Left ventricle myocardium inferior (tissue), 1 donor: ENCODE measurements at regions not wholly inside any gene's neighbourhood (a gene's known extent, or its start where the extent isn't known, plus 50 kb on each side); places are given as distances from the start of the nearest gene placed in this dataset.

Experiments
- DNase-seq: peaks from one replicate; pipeline ENCODE4 v3.0.0-alpha.2; 2020
- H3K27ac ChIP-seq: fragments of 200-600 bp; replicated peaks from 2 replicates; pipeline ENCODE4 v1.8.0; 2021
- H3K27me3 ChIP-seq: fragments of 200-600 bp; 2 replicates; pipeline ENCODE4 v1.8.0; 2021; ENCODE audit warnings: low read depth
- H3K36me3 ChIP-seq: fragments of 200-600 bp; 2 replicates; pipeline ENCODE4 v1.8.0; 2021
- H3K4me1 ChIP-seq: fragments of 200-600 bp; 2 replicates; pipeline ENCODE4 v1.8.0; 2021
- H3K4me3 ChIP-seq: fragments of 200-600 bp; 2 replicates; pipeline ENCODE4 v1.8.0; 2021; ENCODE audit warnings: mild to moderate bottlenecking, moderate library complexity
- H3K9me3 ChIP-seq: fragments of 200-600 bp; replicated peaks from 2 replicates; pipeline ENCODE4 v1.8.0; 2021
- intact Hi-C: fragments of 100-400 bp; cut with micrococcal nuclease; formaldehyde crosslinking; loops from one replicate; pipeline ENCODE4 v1.11.0; 2022
- TF ChIP-seq, protein P1 (sequence below): fragments of 200-600 bp; IDR thresholded peaks from 2 replicates; pipeline ENCODE4 v1.8.0; 2021; ENCODE audit warnings: antibody characterized with exemption, mild to moderate bottlenecking, borderline replicate concordance
- donor health status: DM: no; HTN: yes; CAD: no; lungs with severe emphysema.

- Histone ChIP-seq H3K27me3 (no peaks in the 10 kb centered on the region), H3K36me3 (no peaks in the 10 kb centered on the region), H3K4me3 (no peak overlapping the region), H3K9me3 (no peaks in the 10 kb centered on the region), H3K4me1 (no peaks in the 10 kb centered on the region), H3K27ac (no peak overlapping the region)
- DNase-seq = no peak
- intact Hi-C loops = no loop called here
- TF ChIP-seq, protein P1, sequence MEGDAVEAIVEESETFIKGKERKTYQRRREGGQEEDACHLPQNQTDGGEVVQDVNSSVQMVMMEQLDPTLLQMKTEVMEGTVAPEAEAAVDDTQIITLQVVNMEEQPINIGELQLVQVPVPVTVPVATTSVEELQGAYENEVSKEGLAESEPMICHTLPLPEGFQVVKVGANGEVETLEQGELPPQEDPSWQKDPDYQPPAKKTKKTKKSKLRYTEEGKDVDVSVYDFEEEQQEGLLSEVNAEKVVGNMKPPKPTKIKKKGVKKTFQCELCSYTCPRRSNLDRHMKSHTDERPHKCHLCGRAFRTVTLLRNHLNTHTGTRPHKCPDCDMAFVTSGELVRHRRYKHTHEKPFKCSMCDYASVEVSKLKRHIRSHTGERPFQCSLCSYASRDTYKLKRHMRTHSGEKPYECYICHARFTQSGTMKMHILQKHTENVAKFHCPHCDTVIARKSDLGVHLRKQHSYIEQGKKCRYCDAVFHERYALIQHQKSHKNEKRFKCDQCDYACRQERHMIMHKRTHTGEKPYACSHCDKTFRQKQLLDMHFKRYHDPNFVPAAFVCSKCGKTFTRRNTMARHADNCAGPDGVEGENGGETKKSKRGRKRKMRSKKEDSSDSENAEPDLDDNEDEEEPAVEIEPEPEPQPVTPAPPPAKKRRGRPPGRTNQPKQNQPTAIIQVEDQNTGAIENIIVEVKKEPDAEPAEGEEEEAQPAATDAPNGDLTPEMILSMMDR = no peak
These were observed 187.8 kb upstream of the MEX3C start for GRCh38 chr18:51385270-51385669.

DNA sequence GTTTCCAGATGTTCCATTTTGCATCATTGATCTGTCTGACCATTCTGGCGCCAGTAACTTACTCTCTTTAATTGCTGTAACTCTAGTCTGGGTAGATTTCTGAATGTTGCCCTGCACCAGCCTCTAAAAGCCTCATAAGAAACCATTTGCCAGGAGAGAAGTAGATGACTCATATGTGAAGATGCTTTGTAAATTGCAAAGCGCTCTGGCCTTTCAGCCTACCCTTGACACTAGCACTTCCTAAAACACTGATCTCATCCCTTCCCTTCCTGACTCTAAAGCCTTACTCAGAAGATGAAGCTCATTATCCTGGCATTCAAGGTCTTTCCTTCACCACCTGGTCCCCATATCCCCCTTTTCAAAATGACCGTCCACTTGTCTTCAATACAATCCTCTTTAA is 193.2 kb upstream of the MEX3C start:
- no peak for DNase-seq
- intact Hi-C loops = no loop called here
- H3K4me1 ChIP-seq = no peaks in the 10 kb centered on the region
- H3K27ac ChIP-seq = no peak overlapping the region
- H3K9me3 ChIP-seq = no peaks in the 10 kb centered on the region
- no peaks in the 10 kb centered on the region for H3K27me3 ChIP-seq
- TF ChIP-seq, protein P1 = no peak
- no peaks in the 10 kb centered on the region for H3K36me3 ChIP-seq
- no peak overlapping the region for H3K4me3 ChIP-seq

- no peaks in the 10 kb centered on the region for H3K4me1 ChIP-seq
- H3K36me3 ChIP-seq = no peaks in the 10 kb centered on the region
- no peaks in the 10 kb centered on the region for H3K9me3 ChIP-seq
- no peaks in the 10 kb centered on the region for H3K27me3 ChIP-seq
- TF ChIP-seq, protein P1 = no peak
- no peak for DNase-seq
- intact Hi-C loops = no loop called here
- no peak overlapping the region for H3K27ac ChIP-seq
- H3K4me3 ChIP-seq = no peak overlapping the region
These were observed 193.7 kb upstream of the MEX3C start for GRCh38 chr18:51391215-51391614.

DNA sequence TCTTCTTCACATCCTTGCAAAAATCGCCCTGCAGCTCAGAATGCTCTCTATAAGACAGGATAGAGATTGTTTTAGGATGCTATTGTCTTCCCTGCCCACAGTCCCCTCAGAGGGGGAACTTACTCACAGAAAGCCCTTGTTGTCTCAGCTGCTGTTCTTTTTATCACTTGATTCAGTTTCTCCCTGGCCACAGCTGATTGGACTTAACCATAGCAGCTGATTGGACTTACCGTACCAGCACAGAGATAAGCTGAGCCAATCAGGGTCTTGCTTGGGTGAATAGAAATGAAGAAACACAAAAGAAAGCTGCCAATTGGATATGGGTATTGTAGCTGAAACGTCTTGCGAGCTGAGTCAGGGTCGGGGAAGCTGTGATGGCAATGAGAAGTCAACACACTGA is 194.2 kb upstream of the MEX3C start:
- H3K27me3 ChIP-seq = no peaks in the 10 kb centered on the region
- no peak overlapping the region for H3K27ac ChIP-seq

GRCh38 chr18:51397347-51397962 is 200.0 kb upstream of the MEX3C start:
- Histone ChIP-seq H3K4me1 (peaks cover 15% of the 10 kb centered on the region), H3K36me3 (no peaks in the 10 kb centered on the region), H3K4me3 (no peak overlapping the region), H3K9me3 (no peaks in the 10 kb centered on the region), H3K27me3 (no peaks in the 10 kb centered on the region), H3K27ac (no peak overlapping the region)
- intact Hi-C loops = no loop called here
- DNase-seq = no peak
- TF ChIP-seq, protein P1 = no peak

More for the DNA sequence above, 194.2 kb upstream of the MEX3C start:
- Histone ChIP-seq H3K36me3 (no peaks in the 10 kb centered on the region), H3K4me1 (no peaks in the 10 kb centered on the region), H3K9me3 (no peaks in the 10 kb centered on the region), H3K4me3 (no peak overlapping the region)
- TF ChIP-seq, protein P1 = no peak
- no peak for DNase-seq
- intact Hi-C loops = no loop called here
